ENCODE measurements at regions not wholly inside any gene's neighbourhood (a gene's known extent, or its start where the extent isn't known, plus 50 kb on each side); places are given as distances from the start of the nearest gene placed in this dataset.

DNA sequence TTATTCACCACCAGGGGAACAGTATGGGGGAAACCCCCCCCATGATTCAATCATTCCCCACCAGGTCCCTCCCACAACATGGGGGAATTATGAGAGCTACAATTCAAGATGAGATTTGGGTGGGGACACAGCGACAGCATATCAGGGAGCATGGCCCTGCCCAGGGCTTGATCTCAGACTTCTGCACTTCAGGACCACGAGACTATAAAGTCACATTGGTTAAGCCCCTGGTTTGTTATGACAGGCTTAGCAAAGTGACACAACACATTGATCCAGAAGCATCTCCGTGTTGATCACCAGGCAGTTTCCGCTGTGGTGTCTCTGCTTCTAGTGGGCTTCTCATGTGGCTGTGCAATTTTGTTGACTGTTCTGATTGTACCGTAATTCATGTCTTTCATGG, 312.7 kb upstream of the C1orf174 start:
- TF ChIP-seq POLR2A (IDR thresholded peaks at IDR 0.05): no peak
- no peak for ATAC-seq
- intact Hi-C loops (cut with DNase I): no loop called here

DNA sequence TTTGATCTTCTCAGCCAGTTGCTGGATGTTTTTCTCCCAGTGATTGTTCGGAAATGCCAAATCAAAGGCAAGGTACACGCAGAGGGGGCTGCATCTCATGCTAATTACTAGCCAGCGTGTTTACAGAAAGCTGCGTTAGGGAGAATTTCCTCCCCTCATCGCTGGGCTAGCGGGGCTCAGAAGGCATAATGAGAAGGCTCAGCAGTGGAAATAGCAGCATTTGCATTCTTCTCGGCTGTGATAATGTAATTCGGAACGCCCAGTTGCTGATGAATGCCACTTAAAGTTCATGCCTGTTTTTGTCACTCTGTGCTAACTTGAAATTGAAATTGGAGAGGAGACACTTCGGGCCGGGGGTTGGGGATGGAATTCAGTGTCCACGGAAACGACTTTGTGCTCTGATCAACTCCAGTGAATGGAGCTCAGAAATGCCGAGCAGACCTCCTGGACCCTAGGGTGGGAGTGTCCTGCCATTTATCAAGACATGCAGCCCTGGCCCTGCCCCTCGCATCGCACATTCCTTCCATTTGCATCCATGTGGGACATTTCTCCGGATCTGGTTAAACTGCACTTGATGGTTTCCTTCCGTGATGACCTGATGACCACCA, 313.4 kb upstream of the C1orf174 start:
- TF ChIP-seq, protein P1, sequence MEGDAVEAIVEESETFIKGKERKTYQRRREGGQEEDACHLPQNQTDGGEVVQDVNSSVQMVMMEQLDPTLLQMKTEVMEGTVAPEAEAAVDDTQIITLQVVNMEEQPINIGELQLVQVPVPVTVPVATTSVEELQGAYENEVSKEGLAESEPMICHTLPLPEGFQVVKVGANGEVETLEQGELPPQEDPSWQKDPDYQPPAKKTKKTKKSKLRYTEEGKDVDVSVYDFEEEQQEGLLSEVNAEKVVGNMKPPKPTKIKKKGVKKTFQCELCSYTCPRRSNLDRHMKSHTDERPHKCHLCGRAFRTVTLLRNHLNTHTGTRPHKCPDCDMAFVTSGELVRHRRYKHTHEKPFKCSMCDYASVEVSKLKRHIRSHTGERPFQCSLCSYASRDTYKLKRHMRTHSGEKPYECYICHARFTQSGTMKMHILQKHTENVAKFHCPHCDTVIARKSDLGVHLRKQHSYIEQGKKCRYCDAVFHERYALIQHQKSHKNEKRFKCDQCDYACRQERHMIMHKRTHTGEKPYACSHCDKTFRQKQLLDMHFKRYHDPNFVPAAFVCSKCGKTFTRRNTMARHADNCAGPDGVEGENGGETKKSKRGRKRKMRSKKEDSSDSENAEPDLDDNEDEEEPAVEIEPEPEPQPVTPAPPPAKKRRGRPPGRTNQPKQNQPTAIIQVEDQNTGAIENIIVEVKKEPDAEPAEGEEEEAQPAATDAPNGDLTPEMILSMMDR (IDR thresholded peaks at IDR 0.05): no peak
- no peak for DNase-seq
- intact Hi-C loops (cut with DNase I): no loop called here
- H3K9me3 ChIP-seq: peaks cover 0 to 4% (median 0%) of the 10 kb centered on the region in 12 donors
- H3K4me3 ChIP-seq: no peak overlapping the region
- no peaks in the 10 kb centered on the region for H3K4me1 ChIP-seq
- WGBS, 4 donors: 45 to 55% (median 48%) methylated on average over 15 to 18 of the region's 18 CpGs
- ATAC-seq: no peak
- H3K27me3 ChIP-seq: peaks cover 0 to 4% (median 0%) of the 10 kb centered on the region in 9 donors
- H3K27ac ChIP-seq: no peak overlapping the region
- no peaks in the 10 kb centered on the region for H3K36me3 ChIP-seq

More for the DNA sequence above, 312.7 kb upstream of the C1orf174 start:
- peaks cover 0 to under 1% (median 0%) of the 10 kb centered on the region in 12 donors for H3K9me3 ChIP-seq
- no peak overlapping the region for H3K27ac ChIP-seq
- H3K4me1 ChIP-seq: no peaks in the 10 kb centered on the region
- H3K4me3 ChIP-seq: no peak overlapping the region
- H3K36me3 ChIP-seq: no peaks in the 10 kb centered on the region
- H3K27me3 ChIP-seq: peaks cover 0 to 4% (median 0%) of the 10 kb centered on the region in 9 donors
- WGBS, 4 donors: 66 to 85% (median 78%) methylated on average over 5 of the region's 5 CpGs
- no peak for DNase-seq

DNA sequence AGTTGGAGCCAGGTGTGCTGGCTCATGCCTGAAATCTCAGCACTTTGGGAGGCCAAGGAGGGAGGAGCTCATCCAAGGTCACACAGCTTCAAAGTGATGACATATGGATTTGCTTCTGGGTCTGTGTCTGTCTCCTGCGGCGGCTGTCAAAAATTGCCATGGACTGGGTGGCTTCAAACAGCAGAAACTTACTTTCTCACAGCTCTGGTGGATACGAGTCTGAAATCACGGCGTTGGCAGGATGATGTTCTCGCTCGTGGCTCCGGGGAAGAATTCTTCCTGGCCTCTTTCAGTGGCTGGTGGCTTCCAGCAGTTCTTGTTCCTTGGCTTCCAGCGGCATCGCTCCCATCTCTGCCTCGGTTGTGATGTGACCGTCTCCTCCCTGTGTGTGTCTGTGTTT, 314.8 kb upstream of the C1orf174 start:
- Histone ChIP-seq H3K36me3 (no peaks in the 10 kb centered on the region), H3K9me3 (peaks cover 0 to 4% (median 0%) of the 10 kb centered on the region in 12 donors), H3K4me1 (no peaks in the 10 kb centered on the region), H3K4me3 (no peak overlapping the region), H3K27ac (no peak overlapping the region), H3K27me3 (peaks cover 0 to 4% (median 0%) of the 10 kb centered on the region in 9 donors)
- WGBS, 4 donors: 62 to 85% (median 81%) methylated on average over 12 of the region's 12 CpGs
- intact Hi-C loops (cut with DNase I): no loop called here
- DNase-seq (peak in 1 of 5 donors; percentile 3), ATAC-seq (no peak)
- TF ChIP-seq, protein P1 (IDR thresholded peaks at IDR 0.05): no peak
- TF ChIP-seq POLR2A (IDR thresholded peaks at IDR 0.05): no peak

DNA sequence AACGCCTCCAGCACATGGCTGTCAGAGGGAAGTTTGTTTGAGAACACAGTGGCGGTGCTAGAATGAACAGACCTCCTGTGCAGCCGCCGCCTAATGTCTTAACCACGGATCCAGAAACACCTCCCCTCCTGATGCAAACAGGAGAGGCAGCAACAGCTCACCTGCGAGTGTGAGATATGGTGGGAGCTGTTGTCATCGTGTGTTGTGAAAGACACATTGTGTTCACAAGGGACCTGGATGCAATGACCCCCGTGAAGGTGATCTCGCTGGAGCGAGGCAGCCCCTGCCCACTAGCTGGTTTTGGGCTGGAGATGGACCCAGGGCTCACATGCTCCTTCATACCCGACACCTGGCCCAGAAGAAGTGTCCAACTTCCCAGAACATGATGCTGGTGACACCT, 315.3 kb upstream of the C1orf174 start:
- H3K4me3 ChIP-seq: no peak overlapping the region
- peaks cover 0 to 4% (median 0%) of the 10 kb centered on the region in 12 donors for H3K9me3 ChIP-seq
- H3K27ac ChIP-seq: no peak overlapping the region
- no peaks in the 10 kb centered on the region for H3K4me1 ChIP-seq
- no peak for TF ChIP-seq POLR2A (IDR thresholded peaks at IDR 0.05)
- TF ChIP-seq, protein P1 (IDR thresholded peaks at IDR 0.05): no peak
- WGBS, 4 donors: 79 to 86% (median 84%) methylated on average over 11 of the region's 11 CpGs
- intact Hi-C loops (cut with DNase I): no loop called here
- DNase-seq (peak in 1 of 5 donors; percentile 5), ATAC-seq (no peak)
- no peaks in the 10 kb centered on the region for H3K36me3 ChIP-seq
- H3K27me3 ChIP-seq: peaks cover 0 to 4% (median 0%) of the 10 kb centered on the region in 9 donors

DNA sequence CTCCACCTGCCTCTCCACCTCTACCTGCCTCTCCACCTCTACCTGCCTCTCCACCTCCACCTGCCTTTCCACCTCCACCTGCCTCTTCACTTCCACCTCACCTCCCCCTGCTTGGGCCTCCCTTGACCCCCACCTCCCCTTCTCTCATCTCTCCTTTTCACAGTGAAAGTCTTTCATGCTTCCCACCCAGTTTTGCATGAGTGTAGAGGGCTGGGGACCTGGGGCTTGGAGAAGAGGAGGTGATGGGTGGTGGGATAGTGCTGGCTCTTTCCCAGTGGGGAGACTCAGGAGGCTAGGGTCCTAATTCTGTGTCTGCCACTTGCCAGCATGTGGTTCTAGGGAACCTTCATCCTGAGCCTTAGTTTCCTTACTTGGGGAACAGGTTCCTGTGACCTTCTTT, 316.2 kb upstream of the C1orf174 start:
- Histone ChIP-seq H3K36me3 (no peaks in the 10 kb centered on the region), H3K4me1 (no peaks in the 10 kb centered on the region), H3K27ac (no peak overlapping the region), H3K9me3 (peaks cover 0 to 4% (median 0%) of the 10 kb centered on the region in 12 donors), H3K4me3 (no peak overlapping the region), H3K27me3 (peaks cover 0 to 4% (median 0%) of the 10 kb centered on the region in 9 donors)
- TF ChIP-seq, protein P1 (IDR thresholded peaks at IDR 0.05): no peak
- intact Hi-C loops (cut with DNase I): no loop called here
- DNase-seq: no peak
- ATAC-seq: no peak
